ENCODE measurements at regions not wholly inside any gene's neighbourhood (a gene's known extent, or its start where the extent isn't known, plus 50 kb on each side); places are given as distances from the start of the nearest gene placed in this dataset.

DNA sequence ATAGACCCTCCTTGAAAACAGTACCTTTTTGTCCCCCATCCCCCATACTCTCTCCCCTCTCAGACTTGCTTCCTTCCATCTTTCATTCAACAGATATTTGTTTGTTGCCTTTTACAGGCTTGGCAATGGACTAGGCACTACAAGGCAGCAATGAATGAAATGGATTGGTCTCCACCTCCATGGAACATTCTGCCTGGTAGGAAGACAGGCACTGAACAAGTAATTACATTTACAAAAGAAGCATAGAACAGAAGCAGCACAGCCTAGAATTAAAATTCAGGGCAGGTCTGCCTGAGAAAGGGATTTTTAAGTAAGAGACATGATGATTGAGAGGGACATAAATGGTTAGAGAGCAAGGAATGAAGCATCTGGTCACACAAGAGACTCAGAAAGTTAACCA, 346.1 kb downstream of the GRXCR1 start:
- TF ChIP-seq, protein P1, sequence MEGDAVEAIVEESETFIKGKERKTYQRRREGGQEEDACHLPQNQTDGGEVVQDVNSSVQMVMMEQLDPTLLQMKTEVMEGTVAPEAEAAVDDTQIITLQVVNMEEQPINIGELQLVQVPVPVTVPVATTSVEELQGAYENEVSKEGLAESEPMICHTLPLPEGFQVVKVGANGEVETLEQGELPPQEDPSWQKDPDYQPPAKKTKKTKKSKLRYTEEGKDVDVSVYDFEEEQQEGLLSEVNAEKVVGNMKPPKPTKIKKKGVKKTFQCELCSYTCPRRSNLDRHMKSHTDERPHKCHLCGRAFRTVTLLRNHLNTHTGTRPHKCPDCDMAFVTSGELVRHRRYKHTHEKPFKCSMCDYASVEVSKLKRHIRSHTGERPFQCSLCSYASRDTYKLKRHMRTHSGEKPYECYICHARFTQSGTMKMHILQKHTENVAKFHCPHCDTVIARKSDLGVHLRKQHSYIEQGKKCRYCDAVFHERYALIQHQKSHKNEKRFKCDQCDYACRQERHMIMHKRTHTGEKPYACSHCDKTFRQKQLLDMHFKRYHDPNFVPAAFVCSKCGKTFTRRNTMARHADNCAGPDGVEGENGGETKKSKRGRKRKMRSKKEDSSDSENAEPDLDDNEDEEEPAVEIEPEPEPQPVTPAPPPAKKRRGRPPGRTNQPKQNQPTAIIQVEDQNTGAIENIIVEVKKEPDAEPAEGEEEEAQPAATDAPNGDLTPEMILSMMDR (IDR thresholded peaks at IDR 0.05; ENCODE audit: insufficient read depth, low read length, poor library complexity, severe bottlenecking): no peak
- TF ChIP-seq EZH2phosphoT487 (conservative IDR thresholded peaks at IDR 0.05; ENCODE audit: low read length): no peak

All from SU-DHL-6 (cell line).